ENCODE measurements at regions not wholly inside any gene's neighbourhood (a gene's known extent, or its start where the extent isn't known, plus 50 kb on each side); places are given as distances from the start of the nearest gene placed in this dataset.

DNA sequence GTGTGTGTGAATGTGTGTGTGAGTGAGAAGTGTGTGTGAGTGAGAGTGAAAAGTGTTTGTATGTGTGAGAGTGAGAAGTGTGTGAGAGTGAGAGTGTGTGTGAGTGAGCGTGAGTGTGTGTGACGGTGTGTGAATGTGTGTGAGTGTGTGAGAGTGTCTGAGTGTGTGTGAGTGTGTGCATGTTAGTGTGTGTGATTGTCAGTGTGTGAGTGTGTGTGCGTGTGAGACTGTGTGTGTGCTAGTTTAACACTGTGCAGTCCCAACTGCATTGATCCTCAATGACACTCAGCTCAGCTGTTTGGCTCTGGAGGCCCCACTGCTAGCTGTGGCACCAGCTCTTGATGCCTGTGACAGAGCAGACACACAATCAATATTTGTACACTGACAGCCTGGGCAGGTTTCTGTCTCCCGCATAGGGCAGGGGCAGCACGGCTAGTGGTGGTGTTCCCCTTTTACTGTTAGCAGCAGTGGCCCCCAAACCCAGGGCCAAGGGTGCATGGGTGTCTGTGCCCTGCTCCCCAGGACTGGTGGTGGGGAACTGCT is 135.0 kb downstream of the INHBB start:
- H3K4me1 ChIP-seq (ENCODE audit: insufficient read depth, low read length, poor library complexity, severe bottlenecking) = no peaks in the 10 kb centered on the region
- no peak for DNase-seq (ENCODE audit: low spot score)
- ChIA-PET CTCF (no interaction called here), POLR2A (ENCODE audit: low non-redundant PET) (no interaction called here)
- no peak overlapping the region for H3K4me3 ChIP-seq (ENCODE audit: low read depth, low read length, poor library complexity, severe bottlenecking)
- H3K27ac ChIP-seq (ENCODE audit: low read depth, low read length, poor library complexity, severe bottlenecking) = no peak overlapping the region
- no peak for TF ChIP-seq CTCF (conservative IDR thresholded peaks at IDR 0.05; ENCODE audit: low read depth, low read length)
- no peak for TF ChIP-seq EZH2 (IDR thresholded peaks at IDR 0.05; ENCODE audit: borderline replicate concordance, low read depth, low read length, poor library complexity, severe bottlenecking)
- no peaks in the 10 kb centered on the region for H3K36me3 ChIP-seq (ENCODE audit: insufficient read depth, low read length, poor library complexity, severe bottlenecking)
- no TSS peak for BruUV-seq (replicated peaks)
- H3K27me3 ChIP-seq (replicated peaks; ENCODE audit: insufficient read depth, low read depth, low read length, poor library complexity) = no peaks in the 10 kb centered on the region
- intact Hi-C loops (cut with micrococcal nuclease; ENCODE audit: unreplicated experiment) = no loop called here
- no peaks in the 10 kb centered on the region for H3K9me3 ChIP-seq (ENCODE audit: low read depth, low read length, poor library complexity, severe bottlenecking)

GRCh38 chr2:120481446-120482194 is 135.7 kb downstream of the INHBB start:
- TF ChIP-seq CTCF (conservative IDR thresholded peaks at IDR 0.05; ENCODE audit: low read depth, low read length) (no peak), EZH2 (IDR thresholded peaks at IDR 0.05; ENCODE audit: borderline replicate concordance, low read depth, low read length, poor library complexity, severe bottlenecking) (no peak)
- POLR2A ChIA-PET (ENCODE audit: low non-redundant PET) = no interaction called here
- H3K4me1 ChIP-seq (ENCODE audit: insufficient read depth, low read length, poor library complexity, severe bottlenecking) = no peaks in the 10 kb centered on the region
- intact Hi-C loops (cut with micrococcal nuclease; ENCODE audit: unreplicated experiment) = no loop called here
- no peaks in the 10 kb centered on the region for H3K9me3 ChIP-seq (ENCODE audit: low read depth, low read length, poor library complexity, severe bottlenecking)
- no peak overlapping the region for H3K27ac ChIP-seq (ENCODE audit: low read depth, low read length, poor library complexity, severe bottlenecking)
- H3K4me3 ChIP-seq (ENCODE audit: low read depth, low read length, poor library complexity, severe bottlenecking) = no peak overlapping the region
- no peaks in the 10 kb centered on the region for H3K36me3 ChIP-seq (ENCODE audit: insufficient read depth, low read length, poor library complexity, severe bottlenecking)
- BruUV-seq (replicated peaks) = no TSS peak
- CTCF ChIA-PET = no interaction called here
- DNase-seq (ENCODE audit: low spot score) = no peak
- no peaks in the 10 kb centered on the region for H3K27me3 ChIP-seq (replicated peaks; ENCODE audit: insufficient read depth, low read depth, low read length, poor library complexity)

GRCh38 chr2:120482334-120482733 is 136.4 kb downstream of the INHBB start:
- intact Hi-C loops (cut with micrococcal nuclease; ENCODE audit: unreplicated experiment) = no loop called here
- BruUV-seq (replicated peaks) = no TSS peak
- CTCF ChIA-PET = no interaction called here
- H3K27me3 ChIP-seq (replicated peaks; ENCODE audit: insufficient read depth, low read depth, low read length, poor library complexity) = no peaks in the 10 kb centered on the region
- no peak for TF ChIP-seq EZH2 (IDR thresholded peaks at IDR 0.05; ENCODE audit: borderline replicate concordance, low read depth, low read length, poor library complexity, severe bottlenecking)
- no peak for TF ChIP-seq CTCF (conservative IDR thresholded peaks at IDR 0.05; ENCODE audit: low read depth, low read length)
- H3K9me3 ChIP-seq (ENCODE audit: low read depth, low read length, poor library complexity, severe bottlenecking) = no peaks in the 10 kb centered on the region
- H3K4me1 ChIP-seq (ENCODE audit: insufficient read depth, low read length, poor library complexity, severe bottlenecking) = no peaks in the 10 kb centered on the region
- H3K4me3 ChIP-seq (ENCODE audit: low read depth, low read length, poor library complexity, severe bottlenecking) = no peak overlapping the region
- POLR2A ChIA-PET (ENCODE audit: low non-redundant PET) = no interaction called here
- DNase-seq (ENCODE audit: low spot score) = no peak
- no peak overlapping the region for H3K27ac ChIP-seq (ENCODE audit: low read depth, low read length, poor library complexity, severe bottlenecking)
- H3K36me3 ChIP-seq (ENCODE audit: insufficient read depth, low read length, poor library complexity, severe bottlenecking) = no peaks in the 10 kb centered on the region
